ENCODE measurements at regions not wholly inside any gene's neighbourhood (a gene's known extent, or its start where the extent isn't known, plus 50 kb on each side); places are given as distances from the start of the nearest gene placed in this dataset.

DNA sequence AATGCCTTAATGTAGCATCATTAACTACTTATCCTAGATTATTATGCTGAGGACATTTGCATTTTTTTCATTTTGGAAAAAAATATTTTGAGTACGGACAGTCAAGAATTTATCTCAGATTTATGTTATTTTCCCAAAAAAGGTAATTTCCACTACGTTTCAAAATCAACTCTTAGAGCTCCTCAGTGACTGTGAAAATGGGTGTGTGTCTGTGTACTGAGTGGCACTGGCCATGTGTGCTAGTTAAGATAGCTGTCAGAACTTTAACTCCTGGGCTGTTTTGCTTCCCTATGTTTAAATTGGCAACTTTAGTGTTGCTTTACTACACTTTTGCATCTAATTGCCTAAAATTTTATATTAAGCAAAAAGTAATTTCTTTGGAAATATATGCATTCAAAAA lies 927.4 kb downstream of the EFNB2 start:
- Histone ChIP-seq H3K27me3 (no peaks in the 10 kb centered on the region), H3K9me3 (no peaks in the 10 kb centered on the region), H3K4me3 (no peak overlapping the region), H3K4me1 (peaks cover 0 to 3% (median 0%) of the 10 kb centered on the region in 3 donors), H3K36me3 (no peaks in the 10 kb centered on the region), H3K27ac (no peak overlapping the region)
- no peak for TF ChIP-seq EP300 (IDR thresholded peaks at IDR 0.05)
- TF ChIP-seq CTCF (IDR thresholded peaks at IDR 0.05), result no peak
- TF ChIP-seq POLR2A (IDR thresholded peaks at IDR 0.05), result no peak
- no peak for TF ChIP-seq POLR2AphosphoS5 (IDR thresholded peaks at IDR 0.05)
- 64 to 75% methylated on average over 2 of the region's 2 CpGs for WGBS, 2 donors (ENCODE audit: low coverage in 1 of 2)
- ATAC-seq, result no peak

DNA sequence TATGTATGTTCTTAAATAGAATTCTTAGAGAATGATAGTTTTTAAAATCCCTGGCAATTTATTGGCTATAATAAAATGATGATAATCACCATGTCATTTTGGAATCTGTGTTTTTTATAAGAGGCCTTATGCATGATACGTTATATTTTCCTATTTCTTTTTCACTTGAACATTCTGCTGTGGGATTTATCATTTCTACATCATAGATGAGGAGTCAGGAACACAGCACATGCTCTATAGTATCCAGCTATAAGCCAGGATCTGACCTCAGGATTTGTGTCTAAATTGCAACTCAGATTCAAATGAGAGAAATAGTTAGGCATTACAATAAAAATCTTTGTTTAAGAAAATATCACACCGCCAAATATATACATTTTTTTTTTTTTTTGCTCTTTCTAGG lies 928.0 kb downstream of the EFNB2 start:
- no peaks in the 10 kb centered on the region for H3K36me3 ChIP-seq
- peaks cover 0 to 3% (median 0%) of the 10 kb centered on the region in 3 donors for H3K4me1 ChIP-seq
- ATAC-seq, result no peak
- no peaks in the 10 kb centered on the region for H3K27me3 ChIP-seq
- 81 to 94% methylated on average over 2 of the region's 2 CpGs for WGBS, 2 donors (ENCODE audit: low coverage in 1 of 2)
- no peak overlapping the region for H3K4me3 ChIP-seq
- no peak overlapping the region for H3K27ac ChIP-seq
- no peak for TF ChIP-seq EP300 (IDR thresholded peaks at IDR 0.05)
- TF ChIP-seq POLR2AphosphoS5 (IDR thresholded peaks at IDR 0.05), result no peak
- no peak for TF ChIP-seq POLR2A (IDR thresholded peaks at IDR 0.05)
- TF ChIP-seq CTCF (IDR thresholded peaks at IDR 0.05), result no peak
- H3K9me3 ChIP-seq, result no peaks in the 10 kb centered on the region

- H3K4me3 ChIP-seq, result no peak overlapping the region
- TF ChIP-seq CTCF (IDR thresholded peaks at IDR 0.05), result no peak
- no peak for TF ChIP-seq EP300 (IDR thresholded peaks at IDR 0.05)
- no peak for TF ChIP-seq POLR2AphosphoS5 (IDR thresholded peaks at IDR 0.05)
- no peak for TF ChIP-seq POLR2A (IDR thresholded peaks at IDR 0.05)
- H3K27ac ChIP-seq, result no peak overlapping the region
- peaks cover 0 to 3% (median 0%) of the 10 kb centered on the region in 3 donors for H3K4me1 ChIP-seq
- H3K36me3 ChIP-seq, result no peaks in the 10 kb centered on the region
- H3K27me3 ChIP-seq, result no peaks in the 10 kb centered on the region
- no peak for ATAC-seq
- no peaks in the 10 kb centered on the region for H3K9me3 ChIP-seq
- 23 to 36% methylated on average over 2 of the region's 2 CpGs for WGBS, 2 donors (ENCODE audit: low coverage in 1 of 2)
Observed at GRCh38 chr13:105607016-105607415, 928.4 kb downstream of the EFNB2 start.

- no peak for ATAC-seq
- Histone ChIP-seq H3K4me1 (no peaks in the 10 kb centered on the region), H3K9me3 (no peaks in the 10 kb centered on the region), H3K27me3 (no peaks in the 10 kb centered on the region), H3K27ac (no peak overlapping the region), H3K36me3 (no peaks in the 10 kb centered on the region), H3K4me3 (no peak overlapping the region)
- 46 to 74% methylated on average over 8 of the region's 8 CpGs for WGBS, 2 donors (ENCODE audit: low coverage in 1 of 2)
- TF ChIP-seq CTCF (IDR thresholded peaks at IDR 0.05), result no peak
- TF ChIP-seq POLR2A (IDR thresholded peaks at IDR 0.05), result no peak
- no peak for TF ChIP-seq POLR2AphosphoS5 (IDR thresholded peaks at IDR 0.05)
- no peak for TF ChIP-seq EP300 (IDR thresholded peaks at IDR 0.05)
Observed at GRCh38 chr13:105602956-105603670, 932.3 kb downstream of the EFNB2 start.

DNA sequence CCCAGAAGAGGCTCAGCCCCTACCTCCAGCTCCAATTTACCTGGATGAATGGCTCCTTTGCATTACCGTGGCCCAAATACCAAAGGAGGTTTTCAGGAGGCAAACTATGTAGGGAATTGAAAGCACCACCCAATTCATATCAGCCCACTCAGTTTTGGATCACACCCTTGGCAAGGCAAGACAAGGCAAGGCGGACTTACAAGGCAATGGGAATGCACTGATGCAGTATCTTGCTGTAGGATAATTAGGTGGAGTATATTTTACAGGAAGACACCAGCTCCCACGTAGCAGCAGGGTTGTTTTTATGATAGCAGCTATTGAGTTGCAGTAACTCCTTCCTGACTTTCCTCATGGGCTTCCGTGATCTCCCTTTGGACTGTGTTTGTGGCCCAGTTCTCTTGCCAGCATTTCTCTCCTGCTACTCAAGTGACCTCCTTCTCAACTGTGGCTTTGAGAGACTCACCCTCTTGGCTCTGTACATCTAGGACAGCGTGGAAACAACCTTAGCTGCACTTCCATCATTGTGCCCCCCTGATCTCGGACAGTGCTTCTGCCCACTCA lies 935.9 kb downstream of the EFNB2 start:
- H3K27me3 ChIP-seq, result no peaks in the 10 kb centered on the region
- no peak overlapping the region for H3K27ac ChIP-seq
- H3K36me3 ChIP-seq, result no peaks in the 10 kb centered on the region
- 64 to 68% methylated on average over 3 to 6 of the region's 6 CpGs for WGBS, 2 donors (ENCODE audit: low coverage in 1 of 2)
- H3K4me1 ChIP-seq, result no peaks in the 10 kb centered on the region
- no peak overlapping the region for H3K4me3 ChIP-seq
- TF ChIP-seq POLR2A (IDR thresholded peaks at IDR 0.05), result no peak
- no peak for TF ChIP-seq CTCF (IDR thresholded peaks at IDR 0.05)
- no peak for TF ChIP-seq POLR2AphosphoS5 (IDR thresholded peaks at IDR 0.05)
- no peak for TF ChIP-seq EP300 (IDR thresholded peaks at IDR 0.05)
- no peaks in the 10 kb centered on the region for H3K9me3 ChIP-seq
- no peak for ATAC-seq

All from gastroesophageal sphincter (tissue), 4 donors.